ENCODE measurements at regions not wholly inside any gene's neighbourhood (a gene's known extent, or its start where the extent isn't known, plus 50 kb on each side); places are given as distances from the start of the nearest gene placed in this dataset.

- H3K4me3 ChIP-seq: no peak overlapping the region
- intact Hi-C loops (cut with DNase I; ENCODE audit: low total_unique reads) (loop anchor here (10.0 kb wide), 1 partner anchor 58 kb away; no protein-coding TSS in a partner anchor), in situ Hi-C loops (cut with MboI; ENCODE audit: low sequenced_read_pairs in 4 of 4) (no loop called here)
- no peaks in the 10 kb centered on the region for H3K36me3 ChIP-seq
- H3K4me1 ChIP-seq: no peaks in the 10 kb centered on the region
- DNase-seq (no peak), ATAC-seq (no peak)
- no peaks in the 10 kb centered on the region for H3K9me3 ChIP-seq
- no peaks in the 10 kb centered on the region for H3K27me3 ChIP-seq
- H3K27ac ChIP-seq: no peak overlapping the region
- no peak for TF ChIP-seq POLR2A (IDR thresholded peaks at IDR 0.05)
- no peak for TF ChIP-seq CTCF (IDR thresholded peaks at IDR 0.05 in 4 of 5, conservative IDR thresholded peaks at IDR 0.05 in 1 of 5)
These were observed 53.4 kb upstream of the ANTXR2 start for GRCh38 chr4:80126435-80126834.

GRCh38 chr4:80125252-80126177, 52.5 kb upstream of the ANTXR2 start:
- ATAC-seq (no peak), DNase-seq (no peak)
- in situ Hi-C loops (cut with MboI; ENCODE audit: low sequenced_read_pairs in 4 of 4): no loop called here
- TF ChIP-seq POLR2A (IDR thresholded peaks at IDR 0.05) (no peak), CTCF (IDR thresholded peaks at IDR 0.05 in 4 of 5, conservative IDR thresholded peaks at IDR 0.05 in 1 of 5) (peak in 1 of 5 experiments; percentile 13)
- intact Hi-C loops (cut with DNase I; ENCODE audit: low total_unique reads): loop anchor here (10.0 kb wide), 1 partner anchor 59 kb away; no protein-coding TSS in a partner anchor
- H3K4me1 ChIP-seq: no peaks in the 10 kb centered on the region
- no peaks in the 10 kb centered on the region for H3K9me3 ChIP-seq
- H3K4me3 ChIP-seq: no peak overlapping the region
- no peaks in the 10 kb centered on the region for H3K36me3 ChIP-seq
- no peak overlapping the region for H3K27ac ChIP-seq
- H3K27me3 ChIP-seq: no peaks in the 10 kb centered on the region

GRCh38 chr4:80124246-80125211, 51.5 kb upstream of the ANTXR2 start:
- Histone ChIP-seq H3K9me3 (no peaks in the 10 kb centered on the region), H3K4me1 (no peaks in the 10 kb centered on the region), H3K27me3 (no peaks in the 10 kb centered on the region), H3K27ac (no peak overlapping the region), H3K36me3 (no peaks in the 10 kb centered on the region), H3K4me3 (no peak overlapping the region)
- no peak for ATAC-seq
- no peak for DNase-seq
- in situ Hi-C loops (cut with MboI; ENCODE audit: low sequenced_read_pairs in 4 of 4) (no loop called here), intact Hi-C loops (cut with DNase I; ENCODE audit: low total_unique reads) (loop anchor here (10.0 kb wide), 1 partner anchor 60 kb away; no protein-coding TSS in a partner anchor)
- no peak for TF ChIP-seq CTCF (IDR thresholded peaks at IDR 0.05 in 4 of 5, conservative IDR thresholded peaks at IDR 0.05 in 1 of 5)
- no peak for TF ChIP-seq POLR2A (IDR thresholded peaks at IDR 0.05)

Data from gastrocnemius medialis (tissue), 4 donors.